ENCODE measurements at regions not wholly inside any gene's neighbourhood (a gene's known extent, or its start where the extent isn't known, plus 50 kb on each side); places are given as distances from the start of the nearest gene placed in this dataset.
"Not testable (repeated sequence)": the region's sequence is repeated elsewhere in the genome, so short reads cannot be mapped to it uniquely, and the experiment has no call there.

- no peak overlapping the region for H3K27ac Mint-ChIP-seq
- peaks cover 14% of the 10 kb centered on the region for H3K4me1 Mint-ChIP-seq
- H3K27me3 Mint-ChIP-seq (ENCODE audit: low read depth, poor library complexity) = no peaks in the 10 kb centered on the region
- H3K4me3 Mint-ChIP-seq = no peak overlapping the region
- H3K36me3 Mint-ChIP-seq (ENCODE audit: low read depth) = peaks cover 6% of the 10 kb centered on the region
- DNase-seq = no peak
- peaks cover 10% of the 10 kb centered on the region for H3K9me3 Mint-ChIP-seq
- no peak for TF ChIP-seq CTCF (IDR thresholded peaks at IDR 0.05)
Measured at GRCh38 chr12:25796523-25797000, 161.9 kb upstream of the RASSF8 start.

GRCh38 chr12:25797386-25797785, 161.1 kb upstream of the RASSF8 start:
- peaks cover 14% of the 10 kb centered on the region for H3K4me1 Mint-ChIP-seq
- no peaks in the 10 kb centered on the region for H3K27me3 Mint-ChIP-seq (ENCODE audit: low read depth, poor library complexity)
- no peak overlapping the region for H3K27ac Mint-ChIP-seq
- no peak for DNase-seq
- TF ChIP-seq CTCF (IDR thresholded peaks at IDR 0.05) = no peak
- no peak overlapping the region for H3K4me3 Mint-ChIP-seq
- H3K36me3 Mint-ChIP-seq (ENCODE audit: low read depth) = peaks cover 6% of the 10 kb centered on the region
- H3K9me3 Mint-ChIP-seq = peaks cover 10% of the 10 kb centered on the region

GRCh38 chr12:25797949-25798348, 160.5 kb upstream of the RASSF8 start:
- TF ChIP-seq CTCF (IDR thresholded peaks at IDR 0.05) = no peak
- Mint-ChIP-seq H3K9me3 (peaks cover 10% of the 10 kb centered on the region), H3K4me3 (no peak overlapping the region), H3K27ac (no peak overlapping the region), H3K36me3 (ENCODE audit: low read depth) (peaks cover 6% of the 10 kb centered on the region), H3K27me3 (ENCODE audit: low read depth, poor library complexity) (no peaks in the 10 kb centered on the region), H3K4me1 (peaks cover 14% of the 10 kb centered on the region)
- no peak for DNase-seq

- peaks cover 6% of the 10 kb centered on the region for H3K36me3 Mint-ChIP-seq (ENCODE audit: low read depth)
- H3K4me3 Mint-ChIP-seq = no peak overlapping the region
- peaks cover 22% of the 10 kb centered on the region for H3K4me1 Mint-ChIP-seq
- H3K27me3 Mint-ChIP-seq (ENCODE audit: low read depth, poor library complexity) = peaks cover 2% of the 10 kb centered on the region
- peaks cover 10% of the 10 kb centered on the region for H3K9me3 Mint-ChIP-seq
- no peak for TF ChIP-seq CTCF (IDR thresholded peaks at IDR 0.05)
- H3K27ac Mint-ChIP-seq = no peak overlapping the region
- no peak for DNase-seq
Measured at GRCh38 chr12:25800101-25800500, 158.4 kb upstream of the RASSF8 start.

GRCh38 chr12:25801734-25802133, 156.7 kb upstream of the RASSF8 start:
- Mint-ChIP-seq H3K4me3 (no peak overlapping the region), H3K4me1 (peaks cover 14% of the 10 kb centered on the region), H3K9me3 (peaks cover 10% of the 10 kb centered on the region), H3K27me3 (ENCODE audit: low read depth, poor library complexity) (peaks cover 2% of the 10 kb centered on the region), H3K36me3 (ENCODE audit: low read depth) (peaks cover 6% of the 10 kb centered on the region), H3K27ac (no peak overlapping the region)
- DNase-seq = no peak
- no peak for TF ChIP-seq CTCF (IDR thresholded peaks at IDR 0.05)

- no peak for TF ChIP-seq CTCF (IDR thresholded peaks at IDR 0.05)
- no peak for DNase-seq
- Mint-ChIP-seq H3K9me3 (peaks cover 10% of the 10 kb centered on the region), H3K4me1 (peaks cover 14% of the 10 kb centered on the region), H3K27me3 (ENCODE audit: low read depth, poor library complexity) (peaks cover 2% of the 10 kb centered on the region), H3K4me3 (no peak overlapping the region), H3K27ac (no peak overlapping the region), H3K36me3 (ENCODE audit: low read depth) (peaks cover 6% of the 10 kb centered on the region)
Measured at GRCh38 chr12:25802143-25802542, 156.3 kb upstream of the RASSF8 start.

- not testable (repeated sequence) for H3K4me1 Mint-ChIP-seq; H3K4me3 Mint-ChIP-seq; DNase-seq; H3K27ac Mint-ChIP-seq; H3K36me3 Mint-ChIP-seq (ENCODE audit: low read depth); H3K27me3 Mint-ChIP-seq (ENCODE audit: low read depth, poor library complexity)
- peaks cover 14% of the 10 kb centered on the region for H3K9me3 Mint-ChIP-seq
Measured at GRCh38 chr12:25803029-25803664, 155.3 kb upstream of the RASSF8 start.

GRCh38 chr12:25804286-25804685, 154.2 kb upstream of the RASSF8 start:
- H3K27ac Mint-ChIP-seq; DNase-seq; H3K4me3 Mint-ChIP-seq; H3K27me3 Mint-ChIP-seq (ENCODE audit: low read depth, poor library complexity); H3K4me1 Mint-ChIP-seq; H3K36me3 Mint-ChIP-seq (ENCODE audit: low read depth): not testable (repeated sequence)
- H3K9me3 Mint-ChIP-seq = peaks cover 14% of the 10 kb centered on the region

Data from nephron progenitor cell (in vitro differentiated cells).